A549 (cell line): ENCODE measurements at regions not wholly inside any gene's neighbourhood (a gene's known extent, or its start where the extent isn't known, plus 50 kb on each side); places are given as distances from the start of the nearest gene placed in this dataset.

Source experiments
- ATAC-seq, 2 experiments: fragments of 200-7000 bp in 1 of 2; fragments of >200 bp in 1 of 2; cut with Nextera tagmentation in 1 of 2; cut with Tn5 transposase in 1 of 2; 3 replicates each; pipeline versions ENCODE4 v1.8.0 to v1.9.1; 2018 to 2020; ENCODE audit warnings: mild to moderate bottlenecking in 1 of 2, moderate library complexity in 1 of 2
- CTCF ChIA-PET: fragments of 300-600 bp; sonication (Branson Sonifier 250); formaldehyde crosslinking; extraction: SDS; loops from one replicate; lab custom pipeline; 2021; ENCODE audit warnings: antibody characterized with exemption, inconsistent platforms; lab: Yijun Ruan, JAX
- POLR2A ChIA-PET: fragments of 350-600 bp; formaldehyde crosslinking; extraction: SDS; loops from one replicate; lab custom pipeline; 2021; ENCODE audit warnings: antibody characterized with exemption, inconsistent platforms; lab: Yijun Ruan, JAX
- DNase-seq, 2 experiments: peaks; one replicate each; pipeline versions ENCODE4 v3.0.0 to v3.0.0-alpha.2; 2011 to 2016; ENCODE audit warnings: low read depth in 1 of 2, low spot score in 1 of 2
- FAIRE-seq: peaks from 2 replicates; lab custom pipeline; 2011; peaks lifted over from hg19 to GRCh38; lab: Jason Lieb, UNC
- H3K27ac ChIP-seq, 2 experiments: fragments of >200 bp; sonication (Bioruptor Twin); formaldehyde crosslinking; 3 replicates each; pipeline ENCODE4 v1.5.1; 2016 to 2017
- H3K4me1 ChIP-seq: fragments of >200 bp; sonication (Bioruptor Twin); formaldehyde crosslinking; 3 replicates; pipeline ENCODE4 v1.6.1; 2016
- H3K4me2 ChIP-seq: fragments of >200 bp; sonication (Bioruptor Twin); formaldehyde crosslinking; 3 replicates; pipeline ENCODE4 v1.6.1; 2016
- H3K4me3 ChIP-seq: fragments of >200 bp; sonication (Bioruptor Twin); formaldehyde crosslinking; 3 replicates; pipeline ENCODE4 v1.5.1; 2016
- H3K9me3 ChIP-seq: fragments of >200 bp; sonication (Bioruptor Twin); formaldehyde crosslinking; 3 replicates; pipeline ENCODE4 v1.6.1; 2016
- CBX2 ChIP-seq: fragments of 200-600 bp; sonication (generic); IDR thresholded peaks from 2 replicates; pipeline ENCODE4 v1.6.1; 2016; ENCODE audit warnings: low read depth, mild to moderate bottlenecking, borderline replicate concordance
- CEBPB ChIP-seq, 2 experiments: fragments of >200 bp in 1 of 2; sonication (Bioruptor Twin) in 1 of 2; formaldehyde crosslinking in 1 of 2; IDR thresholded peaks; 2 replicates each; pipeline ENCODE4 v1.6.1; 2012 to 2016
- EHMT2 ChIP-seq: fragments of 200-600 bp; sonication (generic); IDR thresholded peaks from 2 replicates; pipeline ENCODE4 v1.6.1; 2016; ENCODE audit warnings: antibody characterized with exemption, low read depth, mild to moderate bottlenecking, moderate library complexity
- ESRRA ChIP-seq: fragments of 150-350 bp; IDR thresholded peaks from 2 replicates; pipeline ENCODE4 v1.6.1; 2014; ENCODE audit warnings: mild to moderate bottlenecking, low read length, borderline replicate concordance
- GATA3 ChIP-seq: IDR thresholded peaks from 2 replicates; pipeline ENCODE4 v1.6.1; 2012; ENCODE audit warnings: borderline replicate concordance
- HOXB5 ChIP-seq: fragments of 250-450 bp; sonication (Bioruptor Pico); IDR thresholded peaks from 2 replicates; pipeline ENCODE4 v1.5.0; 2020; ENCODE audit warnings: mild to moderate bottlenecking, moderate library complexity
- KDM1A ChIP-seq: fragments of 200-600 bp; sonication (generic); IDR thresholded peaks from 2 replicates; pipeline ENCODE4 v1.6.1; 2016; ENCODE audit warnings: low read depth, mild to moderate bottlenecking
- KDM5A ChIP-seq: fragments of 200-600 bp; sonication (generic); IDR thresholded peaks from 2 replicates; pipeline ENCODE4 v1.6.1; 2016; ENCODE audit warnings: antibody characterized with exemption, mild to moderate bottlenecking
- RNF2 ChIP-seq: fragments of 200-600 bp; sonication (generic); IDR thresholded peaks from 2 replicates; pipeline ENCODE4 v1.6.1; 2016; ENCODE audit warnings: low read depth, mild to moderate bottlenecking, antibody characterized with exemption, moderate library complexity, borderline replicate concordance
- ZC3H11A ChIP-seq: fragments of 450-650 bp; IDR thresholded peaks from 2 replicates; pipeline ENCODE4 v1.6.1; 2014; ENCODE audit warnings: antibody characterized with exemption, mild to moderate bottlenecking
- WGBS: methylation state at CpG from one replicate; pipeline ENCODE4 v1.1.6; 2017; ENCODE audit errors: missing lambda C conversion rate; 5-methylcytosine and 5-hydroxymethylcytosine counted together
- TF ChIP-seq, protein P1 (sequence below): IDR thresholded peaks from 2 replicates; pipeline ENCODE4 v1.6.1; 2012; ENCODE audit warnings: low read depth, borderline replicate concordance
- TF ChIP-seq, protein P2 (sequence below): fragments of >200 bp; sonication (Bioruptor Twin); formaldehyde crosslinking; IDR thresholded peaks from 3 replicates; pipeline ENCODE4 v1.5.1; 2016
- TF ChIP-seq, protein P3 (sequence below): fragments of 200-600 bp; sonication (generic); IDR thresholded peaks from 2 replicates; pipeline ENCODE4 v1.6.1; 2016; ENCODE audit warnings: antibody characterized with exemption, mild to moderate bottlenecking, moderate library complexity
- TF ChIP-seq, protein P4 (sequence below): fragments of 250-450 bp; sonication (Bioruptor Pico); IDR thresholded peaks from 2 replicates; pipeline ENCODE4 v1.5.0; 2020; ENCODE audit warnings: low read depth, mild to moderate bottlenecking, moderate library complexity
- TF ChIP-seq, protein P5 (sequence below): fragments of 250-450 bp; sonication (Bioruptor Pico); IDR thresholded peaks from 2 replicates; pipeline ENCODE4 v1.5.0; 2021; ENCODE audit warnings: mild to moderate bottlenecking, moderate library complexity, borderline replicate concordance

DNA sequence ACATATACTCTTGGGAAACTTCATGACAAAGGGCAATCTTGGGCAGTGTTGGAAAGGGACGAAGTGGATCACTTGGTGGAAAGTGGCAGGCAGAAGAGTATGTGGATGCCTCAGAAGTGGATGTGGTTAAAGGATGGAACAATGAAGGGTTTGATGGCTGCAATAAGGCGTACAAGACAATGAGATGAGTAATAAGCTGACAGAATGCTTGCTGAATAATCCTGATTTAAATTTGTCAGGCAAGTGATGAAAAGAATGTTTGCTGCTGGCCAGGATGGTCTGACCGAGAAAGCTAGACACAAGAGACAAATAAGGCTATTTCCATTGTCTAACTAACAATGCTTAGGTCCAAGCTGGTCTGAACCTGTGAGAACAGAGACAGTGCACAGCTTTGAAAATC lies 61.6 kb upstream of the CEP85L start:
- POLR2A ChIA-PET, result no interaction called here

DNA sequence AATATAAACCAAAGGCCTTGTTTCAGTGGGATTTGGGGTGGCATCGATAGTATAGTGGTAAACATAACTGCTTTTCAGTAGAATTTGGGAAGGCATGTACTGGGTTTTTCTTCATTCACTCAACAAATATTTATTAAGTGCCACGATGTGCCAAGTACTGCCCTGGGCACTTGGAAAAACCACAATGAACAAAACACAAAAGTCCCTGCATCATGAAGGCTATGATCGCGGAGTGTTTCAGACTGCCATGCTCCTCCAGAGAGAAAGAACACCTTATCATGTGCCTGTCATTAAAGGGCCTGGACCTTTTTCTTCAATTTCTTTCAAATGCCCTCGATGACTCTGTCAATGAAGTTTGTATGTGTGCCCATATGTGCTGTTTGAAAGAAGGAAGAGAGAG lies 59.2 kb upstream of the CEP85L start:
- POLR2A ChIA-PET, result no interaction called here
- 0 out of 3 replicates have a peak overlapping the region, but pooled peaks have one; percentile 93 for H3K4me2 ChIP-seq
- FAIRE-seq, result no peak

More for the DNA sequence above, 61.6 kb upstream of the CEP85L start:
- Histone ChIP-seq H3K9me3 (no peaks in the 10 kb centered on the region), H3K27ac (no peak overlapping the region), H3K4me1 (peaks cover 18% of the 10 kb centered on the region), H3K4me3 (no peak overlapping the region), H3K4me2 (no peak overlapping the region)
- TF ChIP-seq, protein P1, sequence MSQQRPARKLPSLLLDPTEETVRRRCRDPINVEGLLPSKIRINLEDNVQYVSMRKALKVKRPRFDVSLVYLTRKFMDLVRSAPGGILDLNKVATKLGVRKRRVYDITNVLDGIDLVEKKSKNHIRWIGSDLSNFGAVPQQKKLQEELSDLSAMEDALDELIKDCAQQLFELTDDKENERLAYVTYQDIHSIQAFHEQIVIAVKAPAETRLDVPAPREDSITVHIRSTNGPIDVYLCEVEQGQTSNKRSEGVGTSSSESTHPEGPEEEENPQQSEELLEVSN, result no peak
- TF ChIP-seq CBX2 (no peak), HOXB5 (CRISPR knock-in tag) (no peak), EHMT2 (no peak), KDM1A (no peak), ESRRA (no peak)
- TF ChIP-seq, protein P2, sequence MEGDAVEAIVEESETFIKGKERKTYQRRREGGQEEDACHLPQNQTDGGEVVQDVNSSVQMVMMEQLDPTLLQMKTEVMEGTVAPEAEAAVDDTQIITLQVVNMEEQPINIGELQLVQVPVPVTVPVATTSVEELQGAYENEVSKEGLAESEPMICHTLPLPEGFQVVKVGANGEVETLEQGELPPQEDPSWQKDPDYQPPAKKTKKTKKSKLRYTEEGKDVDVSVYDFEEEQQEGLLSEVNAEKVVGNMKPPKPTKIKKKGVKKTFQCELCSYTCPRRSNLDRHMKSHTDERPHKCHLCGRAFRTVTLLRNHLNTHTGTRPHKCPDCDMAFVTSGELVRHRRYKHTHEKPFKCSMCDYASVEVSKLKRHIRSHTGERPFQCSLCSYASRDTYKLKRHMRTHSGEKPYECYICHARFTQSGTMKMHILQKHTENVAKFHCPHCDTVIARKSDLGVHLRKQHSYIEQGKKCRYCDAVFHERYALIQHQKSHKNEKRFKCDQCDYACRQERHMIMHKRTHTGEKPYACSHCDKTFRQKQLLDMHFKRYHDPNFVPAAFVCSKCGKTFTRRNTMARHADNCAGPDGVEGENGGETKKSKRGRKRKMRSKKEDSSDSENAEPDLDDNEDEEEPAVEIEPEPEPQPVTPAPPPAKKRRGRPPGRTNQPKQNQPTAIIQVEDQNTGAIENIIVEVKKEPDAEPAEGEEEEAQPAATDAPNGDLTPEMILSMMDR, result no peak
- TF ChIP-seq, protein P3, sequence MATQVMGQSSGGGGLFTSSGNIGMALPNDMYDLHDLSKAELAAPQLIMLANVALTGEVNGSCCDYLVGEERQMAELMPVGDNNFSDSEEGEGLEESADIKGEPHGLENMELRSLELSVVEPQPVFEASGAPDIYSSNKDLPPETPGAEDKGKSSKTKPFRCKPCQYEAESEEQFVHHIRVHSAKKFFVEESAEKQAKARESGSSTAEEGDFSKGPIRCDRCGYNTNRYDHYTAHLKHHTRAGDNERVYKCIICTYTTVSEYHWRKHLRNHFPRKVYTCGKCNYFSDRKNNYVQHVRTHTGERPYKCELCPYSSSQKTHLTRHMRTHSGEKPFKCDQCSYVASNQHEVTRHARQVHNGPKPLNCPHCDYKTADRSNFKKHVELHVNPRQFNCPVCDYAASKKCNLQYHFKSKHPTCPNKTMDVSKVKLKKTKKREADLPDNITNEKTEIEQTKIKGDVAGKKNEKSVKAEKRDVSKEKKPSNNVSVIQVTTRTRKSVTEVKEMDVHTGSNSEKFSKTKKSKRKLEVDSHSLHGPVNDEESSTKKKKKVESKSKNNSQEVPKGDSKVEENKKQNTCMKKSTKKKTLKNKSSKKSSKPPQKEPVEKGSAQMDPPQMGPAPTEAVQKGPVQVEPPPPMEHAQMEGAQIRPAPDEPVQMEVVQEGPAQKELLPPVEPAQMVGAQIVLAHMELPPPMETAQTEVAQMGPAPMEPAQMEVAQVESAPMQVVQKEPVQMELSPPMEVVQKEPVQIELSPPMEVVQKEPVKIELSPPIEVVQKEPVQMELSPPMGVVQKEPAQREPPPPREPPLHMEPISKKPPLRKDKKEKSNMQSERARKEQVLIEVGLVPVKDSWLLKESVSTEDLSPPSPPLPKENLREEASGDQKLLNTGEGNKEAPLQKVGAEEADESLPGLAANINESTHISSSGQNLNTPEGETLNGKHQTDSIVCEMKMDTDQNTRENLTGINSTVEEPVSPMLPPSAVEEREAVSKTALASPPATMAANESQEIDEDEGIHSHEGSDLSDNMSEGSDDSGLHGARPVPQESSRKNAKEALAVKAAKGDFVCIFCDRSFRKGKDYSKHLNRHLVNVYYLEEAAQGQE, result no peak
- WGBS, result 60% methylated on average over 3 of the region's 3 CpGs
- FAIRE-seq, result no peak
- ATAC-seq, result no peak
- CTCF ChIA-PET, result interaction anchor here (0.9 kb wide), 1 partner anchor 62 kb away, joined by 3 read pairs; no protein-coding TSS in a partner anchor
- DNase-seq, result no peak

More for the DNA sequence above, 59.2 kb upstream of the CEP85L start:
- no peaks in the 10 kb centered on the region for H3K9me3 ChIP-seq
- CTCF ChIA-PET, result no interaction called here
- TF ChIP-seq, protein P4, sequence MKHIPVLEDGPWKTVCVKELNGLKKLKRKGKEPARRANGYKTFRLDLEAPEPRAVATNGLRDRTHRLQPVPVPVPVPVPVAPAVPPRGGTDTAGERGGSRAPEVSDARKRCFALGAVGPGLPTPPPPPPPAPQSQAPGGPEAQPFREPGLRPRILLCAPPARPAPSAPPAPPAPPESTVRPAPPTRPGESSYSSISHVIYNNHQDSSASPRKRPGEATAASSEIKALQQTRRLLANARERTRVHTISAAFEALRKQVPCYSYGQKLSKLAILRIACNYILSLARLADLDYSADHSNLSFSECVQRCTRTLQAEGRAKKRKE (CRISPR knock-in tag), result no peak
- no peak for TF ChIP-seq ZC3H11A
- TF ChIP-seq, protein P5, sequence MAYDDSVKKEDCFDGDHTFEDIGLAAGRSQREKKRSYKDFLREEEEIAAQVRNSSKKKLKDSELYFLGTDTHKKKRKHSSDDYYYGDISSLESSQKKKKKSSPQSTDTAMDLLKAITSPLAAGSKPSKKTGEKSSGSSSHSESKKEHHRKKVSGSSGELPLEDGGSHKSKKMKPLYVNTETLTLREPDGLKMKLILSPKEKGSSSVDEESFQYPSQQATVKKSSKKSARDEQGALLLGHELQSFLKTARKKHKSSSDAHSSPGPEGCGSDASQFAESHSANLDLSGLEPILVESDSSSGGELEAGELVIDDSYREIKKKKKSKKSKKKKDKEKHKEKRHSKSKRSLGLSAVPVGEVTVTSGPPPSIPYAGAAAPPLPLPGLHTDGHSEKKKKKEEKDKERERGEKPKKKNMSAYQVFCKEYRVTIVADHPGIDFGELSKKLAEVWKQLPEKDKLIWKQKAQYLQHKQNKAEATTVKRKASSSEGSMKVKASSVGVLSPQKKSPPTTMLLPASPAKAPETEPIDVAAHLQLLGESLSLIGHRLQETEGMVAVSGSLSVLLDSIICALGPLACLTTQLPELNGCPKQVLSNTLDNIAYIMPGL, result no peak
- no peak for TF ChIP-seq RNF2
- TF ChIP-seq, protein P1, result no peak
- no peak for TF ChIP-seq GATA3
- TF ChIP-seq KDM5A, result no peak
- no peak for TF ChIP-seq CEBPB (IDR thresholded peaks at IDR 0.05)
- H3K4me3 ChIP-seq, result no peak overlapping the region
- DNase-seq, result no peak
- ATAC-seq, result no peak
- peaks cover 39% of the 10 kb centered on the region for H3K4me1 ChIP-seq
- H3K27ac ChIP-seq, result peak overlapping the region in 1 of 2 experiments; percentile 88; a peak in 1 of 6 replicates
- 88% methylated on average over 5 of the region's 5 CpGs for WGBS
